ENCODE measurements at regions not wholly inside any gene's neighbourhood (a gene's known extent, or its start where the extent isn't known, plus 50 kb on each side); places are given as distances from the start of the nearest gene placed in this dataset.

DNA sequence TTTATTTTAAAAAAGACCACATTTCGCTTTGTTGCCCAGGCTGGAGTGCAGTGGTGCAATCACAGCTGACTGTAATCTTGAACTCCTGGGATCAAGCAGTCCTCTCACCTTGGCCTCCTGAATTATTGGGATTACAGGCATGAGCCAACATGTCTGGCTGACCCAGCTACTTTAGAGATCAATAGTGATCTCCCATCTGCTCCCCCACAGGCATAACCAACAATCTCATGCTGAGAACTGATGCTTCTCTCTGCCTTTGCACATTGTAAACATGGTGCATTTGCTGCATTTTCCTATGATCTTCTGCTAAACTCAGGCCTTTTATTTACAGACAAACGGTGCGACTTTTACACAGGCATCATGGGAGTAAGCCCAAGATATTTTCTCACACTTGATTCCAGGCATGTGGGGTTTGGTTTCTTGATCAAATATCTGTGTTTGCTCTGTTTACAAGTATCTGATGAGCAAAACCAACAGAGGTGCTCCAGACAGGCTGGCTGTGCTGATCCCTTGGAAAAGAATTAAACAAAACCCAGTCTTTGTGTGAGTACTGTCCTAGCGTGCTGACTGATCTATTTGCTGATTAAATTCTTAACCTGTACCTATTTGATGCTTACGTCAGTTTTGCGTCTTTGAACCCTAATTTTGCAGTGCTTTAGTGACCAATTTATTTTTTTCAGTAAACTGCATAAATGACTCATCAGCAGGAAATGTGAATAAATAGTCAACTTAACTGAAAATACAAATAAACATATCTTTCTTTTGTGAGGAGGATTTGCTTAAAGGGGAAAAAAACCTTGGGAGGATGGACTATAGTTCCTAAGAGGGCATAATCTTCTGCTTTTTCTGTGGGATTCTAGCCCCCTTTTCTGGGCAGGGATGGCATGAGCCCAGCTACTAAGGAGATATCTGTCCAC lies 191.7 kb upstream of the NR3C1 start (continued):
- TF ChIP-seq, protein P1, sequence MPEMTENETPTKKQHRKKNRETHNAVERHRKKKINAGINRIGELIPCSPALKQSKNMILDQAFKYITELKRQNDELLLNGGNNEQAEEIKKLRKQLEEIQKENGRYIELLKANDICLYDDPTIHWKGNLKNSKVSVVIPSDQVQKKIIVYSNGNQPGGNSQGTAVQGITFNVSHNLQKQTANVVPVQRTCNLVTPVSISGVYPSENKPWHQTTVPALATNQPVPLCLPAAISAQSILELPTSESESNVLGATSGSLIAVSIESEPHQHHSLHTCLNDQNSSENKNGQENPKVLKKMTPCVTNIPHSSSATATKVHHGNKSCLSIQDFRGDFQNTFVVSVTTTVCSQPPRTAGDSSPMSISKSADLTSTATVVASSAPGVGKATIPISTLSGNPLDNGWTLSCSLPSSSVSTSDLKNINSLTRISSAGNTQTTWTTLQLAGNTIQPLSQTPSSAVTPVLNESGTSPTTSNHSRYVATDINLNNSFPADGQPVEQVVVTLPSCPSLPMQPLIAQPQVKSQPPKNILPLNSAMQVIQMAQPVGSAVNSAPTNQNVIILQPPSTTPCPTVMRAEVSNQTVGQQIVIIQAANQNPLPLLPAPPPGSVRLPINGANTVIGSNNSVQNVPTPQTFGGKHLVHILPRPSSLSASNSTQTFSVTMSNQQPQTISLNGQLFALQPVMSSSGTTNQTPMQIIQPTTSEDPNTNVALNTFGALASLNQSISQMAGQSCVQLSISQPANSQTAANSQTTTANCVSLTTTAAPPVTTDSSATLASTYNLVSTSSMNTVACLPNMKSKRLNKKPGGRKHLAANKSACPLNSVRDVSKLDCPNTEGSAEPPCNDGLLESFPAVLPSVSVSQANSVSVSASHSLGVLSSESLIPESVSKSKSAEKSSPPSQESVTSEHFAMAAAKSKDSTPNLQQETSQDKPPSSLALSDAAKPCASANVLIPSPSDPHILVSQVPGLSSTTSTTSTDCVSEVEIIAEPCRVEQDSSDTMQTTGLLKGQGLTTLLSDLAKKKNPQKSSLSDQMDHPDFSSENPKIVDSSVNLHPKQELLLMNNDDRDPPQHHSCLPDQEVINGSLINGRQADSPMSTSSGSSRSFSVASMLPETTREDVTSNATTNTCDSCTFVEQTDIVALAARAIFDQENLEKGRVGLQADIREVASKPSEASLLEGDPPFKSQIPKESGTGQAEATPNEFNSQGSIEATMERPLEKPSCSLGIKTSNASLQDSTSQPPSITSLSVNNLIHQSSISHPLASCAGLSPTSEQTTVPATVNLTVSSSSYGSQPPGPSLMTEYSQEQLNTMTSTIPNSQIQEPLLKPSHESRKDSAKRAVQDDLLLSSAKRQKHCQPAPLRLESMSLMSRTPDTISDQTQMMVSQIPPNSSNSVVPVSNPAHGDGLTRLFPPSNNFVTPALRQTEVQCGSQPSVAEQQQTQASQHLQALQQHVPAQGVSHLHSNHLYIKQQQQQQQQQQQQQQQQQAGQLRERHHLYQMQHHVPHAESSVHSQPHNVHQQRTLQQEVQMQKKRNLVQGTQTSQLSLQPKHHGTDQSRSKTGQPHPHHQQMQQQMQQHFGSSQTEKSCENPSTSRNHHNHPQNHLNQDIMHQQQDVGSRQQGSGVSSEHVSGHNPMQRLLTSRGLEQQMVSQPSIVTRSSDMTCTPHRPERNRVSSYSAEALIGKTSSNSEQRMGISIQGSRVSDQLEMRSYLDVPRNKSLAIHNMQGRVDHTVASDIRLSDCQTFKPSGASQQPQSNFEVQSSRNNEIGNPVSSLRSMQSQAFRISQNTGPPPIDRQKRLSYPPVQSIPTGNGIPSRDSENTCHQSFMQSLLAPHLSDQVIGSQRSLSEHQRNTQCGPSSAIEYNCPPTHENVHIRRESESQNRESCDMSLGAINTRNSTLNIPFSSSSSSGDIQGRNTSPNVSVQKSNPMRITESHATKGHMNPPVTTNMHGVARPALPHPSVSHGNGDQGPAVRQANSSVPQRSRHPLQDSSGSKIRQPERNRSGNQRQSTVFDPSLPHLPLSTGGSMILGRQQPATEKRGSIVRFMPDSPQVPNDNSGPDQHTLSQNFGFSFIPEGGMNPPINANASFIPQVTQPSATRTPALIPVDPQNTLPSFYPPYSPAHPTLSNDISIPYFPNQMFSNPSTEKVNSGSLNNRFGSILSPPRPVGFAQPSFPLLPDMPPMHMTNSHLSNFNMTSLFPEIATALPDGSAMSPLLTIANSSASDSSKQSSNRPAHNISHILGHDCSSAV (CRISPR knock-in tag; IDR thresholded peaks at IDR 0.05; ENCODE audit: borderline replicate concordance), result no peak
- TF ChIP-seq, protein P2, sequence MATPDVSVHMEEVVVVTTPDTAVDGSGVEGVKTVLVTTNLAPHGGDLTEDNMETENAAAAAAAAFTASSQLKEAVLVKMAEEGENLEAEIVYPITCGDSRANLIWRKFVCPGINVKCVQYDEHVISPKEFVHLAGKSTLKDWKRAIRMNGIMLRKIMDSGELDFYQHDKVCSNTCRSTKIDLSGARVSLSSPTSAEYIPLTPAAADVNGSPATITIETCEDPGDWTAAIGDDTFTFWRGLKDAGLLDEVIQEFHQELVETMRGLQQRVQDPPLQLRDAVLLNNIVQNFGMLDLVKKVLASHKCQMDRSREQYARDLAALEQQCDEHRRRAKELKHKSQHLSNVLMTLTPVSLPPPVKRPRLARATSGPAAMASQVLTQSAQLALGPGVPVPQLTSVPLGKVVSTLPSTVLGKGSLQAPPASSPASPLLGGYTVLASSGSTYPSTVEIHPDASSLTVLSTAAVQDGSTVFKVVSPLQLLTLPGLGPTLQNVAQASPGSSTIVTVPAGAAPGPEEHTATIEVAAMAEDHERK (CRISPR knock-in tag; IDR thresholded peaks at IDR 0.05; ENCODE audit: low read depth), result no peak
- TF ChIP-seq ZBTB44 (CRISPR knock-in tag; IDR thresholded peaks at IDR 0.05), result no peak
- no peak for TF ChIP-seq KAT8 (CRISPR knock-in tag; IDR thresholded peaks at IDR 0.05)
- 0 out of 2 replicates have a peak, but pooled peaks have one; percentile 61 for TF ChIP-seq ZBTB20 (CRISPR knock-in tag; IDR thresholded peaks at IDR 0.05; ENCODE audit: borderline replicate concordance, low read depth)
- no peak for TF ChIP-seq XBP1 (CRISPR knock-in tag; IDR thresholded peaks at IDR 0.05)
- no peak for TF ChIP-seq CBX1 (IDR thresholded peaks at IDR 0.05; ENCODE audit: low read depth)
- no peak for TF ChIP-seq HOXA3 (CRISPR knock-in tag; IDR thresholded peaks at IDR 0.05)
- no peak for TF ChIP-seq RORA (CRISPR knock-in tag; IDR thresholded peaks at IDR 0.05)
- no peak for TF ChIP-seq YY1 (IDR thresholded peaks at IDR 0.05; ENCODE audit: insufficient read depth, insufficient replicate concordance, low read depth, low read length)
- TF ChIP-seq SIN3B (IDR thresholded peaks at IDR 0.05; ENCODE audit: low read length), result no peak
- no peak for TF ChIP-seq ZBTB1 (CRISPR knock-in tag; IDR thresholded peaks at IDR 0.05; ENCODE audit: borderline replicate concordance)
- TF ChIP-seq ZNF773 (CRISPR knock-in tag; IDR thresholded peaks at IDR 0.05; ENCODE audit: borderline replicate concordance), result no peak
- no peak for TF ChIP-seq ZNF841 (CRISPR knock-in tag; IDR thresholded peaks at IDR 0.05; ENCODE audit: borderline replicate concordance)
- no peak; the same call in none of the 2 replicates for TF ChIP-seq IKZF5 (CRISPR knock-in tag; IDR thresholded peaks at IDR 0.05)
- TF ChIP-seq HIVEP1 (CRISPR knock-in tag; IDR thresholded peaks at IDR 0.05), result no peak
- TF ChIP-seq NFE2 (CRISPR knock-in tag; IDR thresholded peaks at IDR 0.05), result no peak

Measured in HepG2 (cell line).